Gastroesophageal sphincter (tissue), 3 donors: ENCODE measurements at regions not wholly inside any gene's neighbourhood (a gene's known extent, or its start where the extent isn't known, plus 50 kb on each side); places are given as distances from the start of the nearest gene placed in this dataset.

Experiments
- CTCF ChIP-seq, 4 experiments: fragments of 200-600 bp in 2 of 4; fragments of 450-650 bp in 2 of 4; sonication (generic) in 1 of 4; IDR thresholded peaks; one replicate each; pipeline ENCODE4 v1.5.1; 2017 to 2019; ENCODE audit warnings: antibody characterized with exemption in 4 of 4, mild to moderate bottlenecking in 2 of 4, moderate library complexity in 2 of 4
- EP300 ChIP-seq: sonication (generic); formaldehyde crosslinking; IDR thresholded peaks from one replicate; pipeline ENCODE4 v1.6.1; 2017; ENCODE audit warnings: antibody characterized with exemption, mild to moderate bottlenecking
- POLR2A ChIP-seq, 2 donors: fragments of 450-650 bp; IDR thresholded peaks; one replicate each; pipeline ENCODE4 v1.6.1; 2017; ENCODE audit warnings: antibody characterized with exemption in 2 of 2, mild to moderate bottlenecking in 2 of 2, moderate library complexity in 1 of 2
- POLR2AphosphoS5 ChIP-seq: sonication (generic); formaldehyde crosslinking; IDR thresholded peaks from one replicate; pipeline ENCODE4 v1.6.1; 2017; ENCODE audit warnings: antibody characterized with exemption

- TF ChIP-seq CTCF (IDR thresholded peaks at IDR 0.05) (no peak), POLR2AphosphoS5 (no peak), POLR2A (IDR thresholded peaks at IDR 0.05) (no peak), EP300 (no peak)
Observed at GRCh38 chr16:73265124-73265837, 217.4 kb upstream of the ZFHX3 start.
